ENCODE measurements at regions not wholly inside any gene's neighbourhood (a gene's known extent, or its start where the extent isn't known, plus 50 kb on each side); places are given as distances from the start of the nearest gene placed in this dataset.

DNA sequence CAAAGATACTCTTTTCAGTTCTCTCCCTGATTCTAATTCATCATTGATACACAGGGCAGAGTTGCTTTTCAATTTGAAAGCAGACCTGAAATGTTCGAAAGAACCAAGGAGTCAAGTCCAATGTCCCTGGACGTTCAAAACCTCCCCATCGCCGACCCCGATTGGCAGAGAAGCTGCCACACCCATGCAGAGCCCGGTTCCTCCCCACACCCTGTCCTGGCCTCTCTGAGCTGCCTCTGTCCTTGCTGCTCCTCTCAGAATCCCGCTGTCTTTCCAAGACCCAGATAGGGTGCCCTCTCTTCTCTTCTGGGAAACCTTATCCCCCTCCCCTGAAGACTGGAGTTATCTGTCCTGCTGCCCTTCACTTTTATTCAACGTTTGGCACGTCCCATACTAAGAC is 52.3 kb upstream of the CITED2 start:
- DNase-seq, result no peak

DNA sequence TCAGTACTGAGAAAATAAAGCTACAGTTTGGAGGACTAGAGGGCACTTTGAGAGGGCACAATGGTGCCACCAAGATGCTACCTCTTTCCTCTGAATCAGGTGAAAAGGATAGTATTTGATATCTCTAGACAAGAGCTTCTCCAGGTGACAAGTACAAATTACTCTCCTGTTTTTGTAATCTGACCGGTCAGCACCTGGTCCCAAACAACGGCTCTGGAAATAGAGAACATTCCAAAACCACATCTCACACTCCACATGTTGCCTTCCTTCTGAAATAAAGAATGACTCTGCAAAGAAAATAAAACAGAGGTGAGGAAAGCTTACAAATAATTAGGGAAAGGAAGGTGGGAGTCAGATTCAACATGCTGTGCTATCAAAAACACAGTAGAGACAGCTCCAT is 51.3 kb upstream of the CITED2 start:
- no peak for DNase-seq

DNA sequence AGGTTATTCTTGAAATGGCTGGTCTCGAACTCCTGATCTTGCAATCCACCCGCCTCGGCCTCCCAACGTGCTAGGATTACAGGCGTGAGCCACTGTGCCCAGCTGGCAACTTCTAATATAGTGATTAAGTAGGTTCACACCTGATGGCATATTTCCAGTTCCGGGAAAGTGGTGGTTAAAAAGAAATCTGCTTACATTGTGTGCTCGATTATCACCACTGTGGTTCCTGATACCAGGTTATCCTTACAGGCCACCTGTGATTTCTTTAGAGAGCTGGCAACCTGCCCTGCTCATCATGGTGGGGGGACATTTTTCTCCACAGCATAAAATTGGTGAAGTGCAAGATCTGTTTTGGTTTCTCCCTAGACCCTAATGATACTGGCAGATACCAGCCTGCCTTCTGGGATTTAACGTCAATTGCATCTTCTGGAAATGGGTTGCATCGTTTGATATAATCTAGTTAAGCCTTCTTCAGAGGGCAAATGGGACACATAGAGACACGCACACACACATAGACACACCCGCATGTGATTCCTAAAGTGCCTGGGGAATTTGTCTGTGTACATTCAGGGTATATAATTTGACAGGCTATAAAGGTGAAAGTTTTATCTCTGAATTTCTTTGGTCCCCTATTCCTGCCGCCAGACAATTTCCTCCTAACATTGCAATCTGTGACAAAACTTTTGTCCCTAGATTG is 49.7 kb upstream of the CITED2 start:
- DNase-seq, result no peak
